ENCODE measurements at regions not wholly inside any gene's neighbourhood (a gene's known extent, or its start where the extent isn't known, plus 50 kb on each side); places are given as distances from the start of the nearest gene placed in this dataset.

- Histone ChIP-seq H3K4me1 (no peaks in the 10 kb centered on the region), H3K36me3 (ENCODE audit: control insufficient read depth, insufficient read depth, low read length) (no peaks in the 10 kb centered on the region), H3K4me2 (ENCODE audit: low read length) (no peak overlapping the region), H3K9me3 (ENCODE audit: control insufficient read depth, low read length) (no peaks in the 10 kb centered on the region), H3K9ac (no peak overlapping the region), H3K27ac (no peak overlapping the region), H3K4me3 (ENCODE audit: low read depth, low read length) (no peak overlapping the region), H3K27me3 (ENCODE audit: control insufficient read depth, insufficient read depth, low read length) (no peaks in the 10 kb centered on the region), H2AFZ (no peak overlapping the region), H3K79me2 (no peaks in the 10 kb centered on the region)
- no peak for TF ChIP-seq CTCF (IDR thresholded peaks at IDR 0.05)
Measured at GRCh38 chr5:74948031-74948546, 81.9 kb upstream of the FAM169A start.

GRCh38 chr5:74946471-74946870 lies 80.3 kb upstream of the FAM169A start:
- H3K36me3 ChIP-seq (ENCODE audit: control insufficient read depth, insufficient read depth, low read length): no peaks in the 10 kb centered on the region
- no peak overlapping the region for H3K4me2 ChIP-seq (ENCODE audit: low read length)
- H3K27ac ChIP-seq: no peak overlapping the region
- no peaks in the 10 kb centered on the region for H3K79me2 ChIP-seq
- H3K4me1 ChIP-seq: no peaks in the 10 kb centered on the region
- TF ChIP-seq CTCF (IDR thresholded peaks at IDR 0.05): no peak
- H3K9me3 ChIP-seq (ENCODE audit: control insufficient read depth, low read length): no peaks in the 10 kb centered on the region
- no peak overlapping the region for H3K9ac ChIP-seq
- H3K27me3 ChIP-seq (ENCODE audit: control insufficient read depth, insufficient read depth, low read length): no peaks in the 10 kb centered on the region
- no peak overlapping the region for H2AFZ ChIP-seq
- H3K4me3 ChIP-seq (ENCODE audit: low read depth, low read length): no peak overlapping the region

GRCh38 chr5:74945561-74946165 lies 79.5 kb upstream of the FAM169A start:
- no peaks in the 10 kb centered on the region for H3K36me3 ChIP-seq (ENCODE audit: control insufficient read depth, insufficient read depth, low read length)
- no peaks in the 10 kb centered on the region for H3K9me3 ChIP-seq (ENCODE audit: control insufficient read depth, low read length)
- no peak overlapping the region for H3K4me3 ChIP-seq (ENCODE audit: low read depth, low read length)
- no peaks in the 10 kb centered on the region for H3K4me1 ChIP-seq
- no peak overlapping the region for H3K4me2 ChIP-seq (ENCODE audit: low read length)
- no peak for TF ChIP-seq CTCF (IDR thresholded peaks at IDR 0.05)
- no peaks in the 10 kb centered on the region for H3K27me3 ChIP-seq (ENCODE audit: control insufficient read depth, insufficient read depth, low read length)
- no peak overlapping the region for H2AFZ ChIP-seq
- H3K9ac ChIP-seq: no peak overlapping the region
- no peaks in the 10 kb centered on the region for H3K79me2 ChIP-seq
- no peak overlapping the region for H3K27ac ChIP-seq

- H3K36me3 ChIP-seq (ENCODE audit: control insufficient read depth, insufficient read depth, low read length): no peaks in the 10 kb centered on the region
- H3K9ac ChIP-seq: no peak overlapping the region
- H3K27me3 ChIP-seq (ENCODE audit: control insufficient read depth, insufficient read depth, low read length): no peaks in the 10 kb centered on the region
- H3K4me2 ChIP-seq (ENCODE audit: low read length): no peak overlapping the region
- no peak overlapping the region for H3K4me3 ChIP-seq (ENCODE audit: low read depth, low read length)
- H2AFZ ChIP-seq: no peak overlapping the region
- no peaks in the 10 kb centered on the region for H3K9me3 ChIP-seq (ENCODE audit: control insufficient read depth, low read length)
- H3K27ac ChIP-seq: no peak overlapping the region
- no peaks in the 10 kb centered on the region for H3K79me2 ChIP-seq
- H3K4me1 ChIP-seq: no peaks in the 10 kb centered on the region
- TF ChIP-seq CTCF (IDR thresholded peaks at IDR 0.05): no peak
Measured at GRCh38 chr5:74943905-74944304, 77.7 kb upstream of the FAM169A start.
